CD4-positive, alpha-beta memory T cell (primary cell): ENCODE measurements at regions not wholly inside any gene's neighbourhood (a gene's known extent, or its start where the extent isn't known, plus 50 kb on each side); places are given as distances from the start of the nearest gene placed in this dataset.
"Not testable (repeated sequence)": the region's sequence is repeated elsewhere in the genome, so short reads cannot be mapped to it uniquely, and the experiment has no call there.

Source experiments
- CTCF ChIA-PET: fragments of 350-600 bp; sonication (Branson Sonifier 250); formaldehyde crosslinking; loops from one replicate; lab custom pipeline; 2021; ENCODE audit warnings: inconsistent platforms; ENCODE audit not compliant: partially characterized antibody; lab: Charles Lee
- POLR2A ChIA-PET: fragments of 350-600 bp; sonication (Branson Sonifier 250); formaldehyde crosslinking; loops from one replicate; lab custom pipeline; 2021; ENCODE audit not compliant: partially characterized antibody; lab: Charles Lee
- DNase-seq, 5 donors: peaks; one replicate each; pipeline versions ENCODE4 v3.0.0 to v3.0.0-alpha.2; 2020 to 2022; ENCODE audit warnings: mixed read lengths in 1 of 5
- H3K27ac ChIP-seq: one replicate; pipeline ENCODE4 v1.7.0; 2013; ENCODE audit warnings: low read depth, low read length
- H3K27me3 ChIP-seq: 2 replicates; pipeline ENCODE4 v1.7.0; 2013; ENCODE audit warnings: mild to moderate bottlenecking, low read length, moderate library complexity; ENCODE audit not compliant: insufficient read depth
- H3K36me3 ChIP-seq: 2 replicates; pipeline ENCODE4 v1.7.0; 2013; ENCODE audit warnings: mild to moderate bottlenecking, low read length, moderate library complexity; ENCODE audit not compliant: insufficient read depth
- H3K4me1 ChIP-seq: 2 replicates; pipeline ENCODE4 v1.7.0; 2013; ENCODE audit warnings: mild to moderate bottlenecking, low read length, moderate library complexity; ENCODE audit not compliant: insufficient read depth
- H3K4me3 ChIP-seq, 2 donors: one replicate each; pipeline ENCODE4 v1.7.0; 2013; ENCODE audit warnings: low read length in 2 of 2, mild to moderate bottlenecking in 1 of 2
- H3K9me3 ChIP-seq, 2 donors: one replicate each; pipeline ENCODE4 v1.7.0; 2013; ENCODE audit warnings: low read length in 2 of 2, control low read depth in 1 of 2; ENCODE audit not compliant: control insufficient read depth in 1 of 2
- H3K27ac Mint-ChIP-seq, 7 donors: one replicate each; pipeline ENCODE4 v1.8.0; 2020 to 2021; ENCODE audit warnings: mixed read lengths in 7 of 7, mild to moderate bottlenecking in 6 of 7, inconsistent platforms in 3 of 7, moderate library complexity in 3 of 7
- H3K27me3 Mint-ChIP-seq, 2 donors: one replicate each; pipeline ENCODE4 v1.8.0; 2020 to 2021; ENCODE audit warnings: mixed read lengths in 2 of 2
- H3K36me3 Mint-ChIP-seq, 2 donors: one replicate each; pipeline ENCODE4 v1.8.0; 2020 to 2021; ENCODE audit warnings: mixed read lengths in 2 of 2, inconsistent platforms in 1 of 2, mild to moderate bottlenecking in 1 of 2
- H3K4me1 Mint-ChIP-seq, 4 donors: one replicate each; pipeline ENCODE4 v1.8.0; 2020 to 2021; ENCODE audit warnings: mixed read lengths in 4 of 4, mild to moderate bottlenecking in 1 of 4
- H3K4me3 Mint-ChIP-seq, 8 donors: one replicate each; pipeline ENCODE4 v1.8.0; 2020 to 2021; ENCODE audit warnings: mixed read lengths in 8 of 8, mild to moderate bottlenecking in 7 of 8, moderate library complexity in 6 of 8, inconsistent platforms in 3 of 8
- H3K9me3 Mint-ChIP-seq, 8 donors: one replicate each; pipeline ENCODE4 v1.8.0; 2020 to 2021; ENCODE audit warnings: mixed read lengths in 8 of 8, mild to moderate bottlenecking in 5 of 8, inconsistent platforms in 3 of 8, moderate library complexity in 1 of 8
- intact Hi-C: fragments of 100-400 bp; cut with micrococcal nuclease; formaldehyde crosslinking; loops from one replicate; pipeline ENCODE4 v1.15.1; 2023

DNA sequence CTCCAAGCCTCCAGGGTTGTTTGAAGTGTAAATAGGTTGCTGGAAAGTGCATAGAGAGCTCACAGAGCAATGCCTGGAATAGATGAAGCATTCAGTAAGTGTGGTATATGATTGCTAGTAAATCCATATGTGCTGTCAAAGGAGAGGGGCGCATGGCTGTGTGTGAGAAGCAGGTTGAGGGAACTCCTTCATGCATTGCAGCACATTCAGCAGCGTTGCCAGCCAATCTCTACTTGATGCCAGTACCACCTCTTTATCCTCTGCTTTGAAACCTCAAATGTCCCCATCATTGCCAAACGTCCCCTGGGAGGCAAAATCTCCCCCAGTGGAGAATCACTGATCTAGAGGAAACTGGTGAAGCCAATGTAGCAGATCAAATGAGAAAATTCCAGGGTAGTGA lies 82.7 kb upstream of the RALGAPA2 start:
- no peak overlapping the region for H3K27ac ChIP-seq
- POLR2A ChIA-PET = no interaction called here

DNA sequence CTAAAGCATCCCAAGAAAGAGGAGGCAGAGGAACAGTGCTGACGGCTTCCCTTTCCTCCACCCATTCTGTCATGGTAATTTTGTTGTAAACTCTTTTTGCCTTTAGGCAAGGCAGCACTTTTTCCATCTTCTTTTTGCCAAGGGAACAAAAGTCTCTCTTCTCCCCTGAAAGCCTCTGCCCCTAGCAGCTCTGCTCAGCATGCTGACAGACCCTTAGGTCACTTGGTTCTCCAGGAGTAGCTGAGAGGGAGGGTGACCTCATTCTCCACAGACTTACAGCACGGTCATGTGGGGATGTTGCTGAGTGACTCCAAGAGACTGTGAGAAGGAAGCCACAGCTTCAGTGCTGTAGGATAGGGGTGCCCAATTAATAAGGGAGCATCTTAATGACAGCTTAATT lies 81.1 kb upstream of the RALGAPA2 start:
- Mint-ChIP-seq H3K27ac (no peak overlapping the region), H3K4me3 (no peak overlapping the region), H3K27me3 (peaks cover 4 to 8% of the 10 kb centered on the region in 2 donors), H3K9me3 (no peaks in the 10 kb centered on the region), H3K36me3 (no peaks in the 10 kb centered on the region), H3K4me1 (no peaks in the 10 kb centered on the region)
- no peaks in the 10 kb centered on the region for H3K4me1 ChIP-seq
- H3K9me3 ChIP-seq = no peaks in the 10 kb centered on the region
- ChIA-PET POLR2A (no interaction called here), CTCF (no interaction called here)
- no peak overlapping the region for H3K27ac ChIP-seq
- intact Hi-C loops = no loop called here
- H3K27me3 ChIP-seq = no peaks in the 10 kb centered on the region
- H3K36me3 ChIP-seq = no peaks in the 10 kb centered on the region
- DNase-seq = no peak
- no peak overlapping the region for H3K4me3 ChIP-seq

More for the DNA sequence above, 82.7 kb upstream of the RALGAPA2 start:
- CTCF ChIA-PET = interaction anchor here (1.1 kb wide), 1 partner anchor 28 kb away, joined by 3 read pairs; no protein-coding TSS in a partner anchor
- Mint-ChIP-seq H3K27ac (no peak overlapping the region), H3K9me3 (no peaks in the 10 kb centered on the region), H3K36me3 (no peaks in the 10 kb centered on the region), H3K4me1 (no peaks in the 10 kb centered on the region), H3K4me3 (no peak overlapping the region), H3K27me3 (peaks cover 2 to 8% of the 10 kb centered on the region in 2 donors)
- H3K9me3 ChIP-seq = no peaks in the 10 kb centered on the region
- DNase-seq = no peak
- intact Hi-C loops = no loop called here
- no peak overlapping the region for H3K4me3 ChIP-seq
- H3K4me1 ChIP-seq = no peaks in the 10 kb centered on the region
- no peaks in the 10 kb centered on the region for H3K27me3 ChIP-seq
- H3K36me3 ChIP-seq = no peaks in the 10 kb centered on the region

DNA sequence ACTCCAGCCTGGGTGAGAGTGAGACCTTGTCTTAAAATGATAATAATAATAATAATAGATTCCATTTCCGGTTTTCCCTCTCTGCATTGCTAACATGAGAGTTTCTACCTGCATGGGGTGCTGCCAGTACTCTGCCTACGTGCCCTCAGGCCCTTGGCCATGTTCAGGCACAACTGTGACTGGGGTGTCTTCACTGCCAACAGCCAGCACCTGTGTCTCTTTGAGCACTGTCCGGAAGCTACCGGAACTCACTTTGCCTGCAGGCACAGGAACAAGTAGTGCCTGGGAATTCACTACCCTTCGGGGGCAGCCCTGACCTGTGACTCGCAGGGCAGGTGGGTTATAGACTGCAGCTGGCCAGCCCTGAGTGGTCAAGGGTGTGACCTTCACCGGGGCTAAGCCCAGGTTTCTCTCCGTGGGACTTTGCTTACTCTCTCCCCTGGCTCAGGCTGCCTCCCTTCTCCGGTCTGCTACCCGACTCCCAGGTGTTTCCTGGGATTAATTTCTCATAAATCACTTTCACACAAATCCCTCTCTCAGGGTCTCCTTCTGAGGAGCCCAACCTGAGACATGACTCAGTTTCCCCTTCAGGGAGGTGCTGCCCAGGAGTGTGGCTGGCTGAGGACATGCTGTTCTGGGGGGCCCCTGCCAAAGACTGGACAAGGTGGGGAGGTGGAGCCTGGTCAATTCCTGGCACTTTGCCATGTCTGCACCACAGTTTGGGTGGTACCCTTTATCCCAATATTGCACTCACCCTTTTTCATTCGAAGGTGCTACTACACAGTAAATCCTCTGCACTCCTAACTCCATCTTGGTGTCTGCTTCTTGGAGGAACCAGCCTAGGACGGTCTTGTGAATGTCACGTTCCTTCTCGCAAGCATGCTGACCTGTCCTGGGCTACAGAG lies 79.5 kb upstream of the RALGAPA2 start:
- intact Hi-C loops = no loop called here
- H3K9me3 ChIP-seq = no peaks in the 10 kb centered on the region
- Mint-ChIP-seq H3K27ac (no peak overlapping the region), H3K4me3 (no peak overlapping the region), H3K27me3 (peaks cover 8% of the 10 kb centered on the region in 2 donors), H3K9me3 (peaks cover 0 to 7% (median 4%) of the 10 kb centered on the region in 8 donors), H3K36me3 (no peaks in the 10 kb centered on the region), H3K4me1 (no peaks in the 10 kb centered on the region)
- H3K36me3 ChIP-seq = no peaks in the 10 kb centered on the region
- no peak for DNase-seq
- CTCF ChIA-PET = no interaction called here
- H3K4me1 ChIP-seq = no peaks in the 10 kb centered on the region
- no peak overlapping the region for H3K4me3 ChIP-seq
- no peaks in the 10 kb centered on the region for H3K27me3 ChIP-seq
- POLR2A ChIA-PET = no interaction called here
- no peak overlapping the region for H3K27ac ChIP-seq

DNA sequence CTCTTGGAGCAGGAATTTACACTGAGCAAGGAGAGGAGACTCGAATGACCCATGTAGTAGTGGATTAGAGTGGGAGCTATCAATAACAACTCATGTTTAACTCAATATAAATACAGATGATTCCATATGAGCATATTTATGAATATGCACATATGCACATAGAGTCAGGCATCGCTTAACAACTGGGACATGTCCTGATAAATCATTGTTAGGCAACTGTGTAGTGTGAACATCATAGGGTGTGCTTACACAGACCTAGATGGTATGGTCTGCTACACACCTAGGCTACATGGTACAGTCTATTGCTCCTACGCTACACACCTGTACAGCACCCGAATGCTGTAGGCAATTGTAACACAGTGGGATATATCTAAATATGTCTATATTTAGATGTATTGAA lies 75.9 kb upstream of the RALGAPA2 start:
- CTCF ChIA-PET = no interaction called here
- H3K9me3 Mint-ChIP-seq = peaks cover 0 to 10% (median 5%) of the 10 kb centered on the region in 8 donors
- no peak overlapping the region for H3K4me3 ChIP-seq

DNA sequence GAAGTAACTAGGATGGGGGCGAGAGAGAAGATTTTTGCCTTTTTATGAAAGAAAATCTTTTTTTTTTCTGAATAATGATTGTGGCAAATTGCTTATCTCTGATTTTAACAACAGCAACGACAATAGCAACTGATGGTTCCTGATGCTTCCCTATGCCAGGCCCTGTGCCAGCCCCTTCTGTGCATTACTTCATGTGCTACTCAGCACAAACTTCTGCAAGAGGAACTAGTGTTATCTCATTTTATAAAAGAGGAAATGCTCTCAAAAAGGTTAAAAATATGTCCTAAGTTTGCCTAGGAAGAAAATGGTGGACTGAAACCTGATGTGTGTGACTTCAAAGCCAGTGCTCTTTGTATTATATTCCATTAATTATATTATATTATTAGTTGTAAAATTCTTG lies 74.0 kb upstream of the RALGAPA2 start:
- H3K36me3 ChIP-seq = no peaks in the 10 kb centered on the region
- ChIA-PET CTCF (no interaction called here), POLR2A (no interaction called here)
- no peaks in the 10 kb centered on the region for H3K4me1 Mint-ChIP-seq
- DNase-seq = no peak
- H3K27ac ChIP-seq = no peak overlapping the region
- no peaks in the 10 kb centered on the region for H3K9me3 ChIP-seq
- no peak overlapping the region for H3K27ac Mint-ChIP-seq
- no peak overlapping the region for H3K4me3 Mint-ChIP-seq
- no peaks in the 10 kb centered on the region for H3K27me3 ChIP-seq
- intact Hi-C loops = no loop called here
- peaks cover 0 to 10% (median 5%) of the 10 kb centered on the region in 8 donors for H3K9me3 Mint-ChIP-seq
- H3K36me3 Mint-ChIP-seq = no peaks in the 10 kb centered on the region
- peaks cover 3 to 6% of the 10 kb centered on the region in 2 donors for H3K27me3 Mint-ChIP-seq
- H3K4me1 ChIP-seq = no peaks in the 10 kb centered on the region
- H3K4me3 ChIP-seq = no peak overlapping the region

More for the DNA sequence above, 75.9 kb upstream of the RALGAPA2 start:
- POLR2A ChIA-PET = no interaction called here
- H3K27ac ChIP-seq = no peak overlapping the region
- Mint-ChIP-seq H3K4me1 (no peaks in the 10 kb centered on the region), H3K27ac (no peak overlapping the region), H3K4me3 (no peak overlapping the region), H3K27me3 (peaks cover 3 to 6% of the 10 kb centered on the region in 2 donors), H3K36me3 (no peaks in the 10 kb centered on the region)
- H3K36me3 ChIP-seq = no peaks in the 10 kb centered on the region
- no peak for DNase-seq
- no peaks in the 10 kb centered on the region for H3K27me3 ChIP-seq
- no peaks in the 10 kb centered on the region for H3K4me1 ChIP-seq
- no peaks in the 10 kb centered on the region for H3K9me3 ChIP-seq
- intact Hi-C loops = no loop called here

DNA sequence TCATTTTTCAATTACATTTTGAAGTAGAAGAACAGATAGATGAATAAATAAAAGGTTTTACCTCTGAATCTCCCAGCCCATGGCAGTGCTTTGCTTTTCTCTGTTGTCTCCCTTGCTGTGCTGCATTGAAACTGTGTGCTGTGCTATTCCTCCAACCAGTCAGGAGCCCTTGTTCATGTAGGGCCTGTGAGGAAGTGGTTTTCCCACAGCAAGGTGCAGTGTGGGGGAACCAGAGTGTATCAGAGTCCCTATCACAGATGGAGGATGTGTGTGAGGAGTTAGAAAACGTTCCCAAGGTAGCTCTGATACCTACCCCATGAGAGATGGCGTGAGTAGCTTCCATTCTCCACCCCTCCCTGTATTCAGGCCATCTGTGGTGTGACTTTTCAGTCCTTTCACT lies 72.8 kb upstream of the RALGAPA2 start:
- Histone ChIP-seq H3K27ac (no peak overlapping the region), H3K4me3 (no peak overlapping the region), H3K27me3 (no peaks in the 10 kb centered on the region), H3K4me1 (no peaks in the 10 kb centered on the region), H3K9me3 (no peaks in the 10 kb centered on the region), H3K36me3 (no peaks in the 10 kb centered on the region)
- Mint-ChIP-seq H3K4me1 (no peaks in the 10 kb centered on the region), H3K36me3 (no peaks in the 10 kb centered on the region), H3K9me3 (peaks cover 0 to 10% (median 5%) of the 10 kb centered on the region in 8 donors), H3K27ac (no peak overlapping the region), H3K27me3 (peaks cover 3 to 6% of the 10 kb centered on the region in 2 donors), H3K4me3 (no peak overlapping the region)
- CTCF ChIA-PET = no interaction called here
- intact Hi-C loops = no loop called here
- POLR2A ChIA-PET = no interaction called here
- DNase-seq = no peak

DNA sequence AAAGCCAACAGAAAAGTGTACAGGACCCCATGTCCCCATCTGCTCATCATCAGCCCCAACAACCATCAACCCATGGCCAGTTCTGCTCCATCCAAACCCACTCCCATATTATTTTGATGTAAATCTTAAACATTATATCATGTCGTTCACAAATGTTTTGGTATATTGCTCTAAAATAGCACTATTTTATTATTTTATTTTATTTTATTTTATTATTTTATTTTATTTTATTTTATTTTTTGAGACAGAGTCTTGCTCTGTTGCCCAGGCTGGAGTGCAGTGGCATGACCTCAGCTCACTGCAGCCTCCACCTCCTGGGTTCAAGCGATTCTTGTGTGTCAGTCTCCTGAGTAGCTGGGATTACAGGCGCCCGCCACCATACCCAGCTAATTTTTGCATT lies 72.0 kb upstream of the RALGAPA2 start:
- H3K27me3 ChIP-seq, H3K36me3 Mint-ChIP-seq, H3K27me3 Mint-ChIP-seq, H3K27ac Mint-ChIP-seq, H3K4me3 Mint-ChIP-seq, H3K4me1 Mint-ChIP-seq, H3K4me1 ChIP-seq, H3K4me3 ChIP-seq, DNase-seq, H3K27ac ChIP-seq, H3K36me3 ChIP-seq, POLR2A ChIA-PET, H3K9me3 ChIP-seq, H3K9me3 Mint-ChIP-seq, intact Hi-C loops: not testable (repeated sequence)
- CTCF ChIA-PET = interaction anchor here (0.9 kb wide), 1 partner anchor 39 kb away, joined by 4 read pairs; no protein-coding TSS in a partner anchor
